NCI-H1092 treated with DMSO at 0.1 percent for 48 hours (cell line): ENCODE measurements at regions not wholly inside any gene's neighbourhood (a gene's known extent, or its start where the extent isn't known, plus 50 kb on each side); places are given as distances from the start of the nearest gene placed in this dataset.
"Not testable (repeated sequence)": the region's sequence is repeated elsewhere in the genome, so short reads cannot be mapped to it uniquely, and the experiment has no call there.

Experiments used
- DNase-seq: peaks from one replicate; lab custom pipeline; 2025; lab: John Stamatoyannopoulos, UW

DNA sequence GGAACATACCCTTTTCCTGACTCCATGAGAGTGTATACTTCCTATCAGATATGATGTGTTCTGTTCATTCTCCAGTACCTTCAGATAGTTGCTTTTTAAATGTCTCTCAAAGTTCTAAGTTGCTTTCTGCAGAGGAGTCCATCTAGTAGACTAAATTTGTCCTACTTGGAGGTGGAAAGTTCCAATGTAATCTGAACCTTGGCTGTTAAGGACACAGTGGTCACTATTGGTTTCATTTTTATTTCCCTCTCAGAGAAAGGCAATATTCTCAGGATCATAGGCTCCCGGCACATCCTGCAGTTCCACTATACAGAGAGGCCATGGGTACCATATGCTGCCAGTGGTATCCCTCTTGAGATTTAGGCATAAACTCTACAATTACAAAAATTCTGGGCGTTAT is 634.6 kb downstream of the LRRC70 start:
- no peak for DNase-seq

- no peak for DNase-seq
These were observed 633.0 kb downstream of the LRRC70 start for GRCh38 chr5:63211448-63212132.

GRCh38 chr5:63205976-63206375 is 627.4 kb downstream of the LRRC70 start:
- DNase-seq, result no peak

GRCh38 chr5:63201738-63202137 is 623.1 kb downstream of the LRRC70 start:
- DNase-seq, result no peak

DNA sequence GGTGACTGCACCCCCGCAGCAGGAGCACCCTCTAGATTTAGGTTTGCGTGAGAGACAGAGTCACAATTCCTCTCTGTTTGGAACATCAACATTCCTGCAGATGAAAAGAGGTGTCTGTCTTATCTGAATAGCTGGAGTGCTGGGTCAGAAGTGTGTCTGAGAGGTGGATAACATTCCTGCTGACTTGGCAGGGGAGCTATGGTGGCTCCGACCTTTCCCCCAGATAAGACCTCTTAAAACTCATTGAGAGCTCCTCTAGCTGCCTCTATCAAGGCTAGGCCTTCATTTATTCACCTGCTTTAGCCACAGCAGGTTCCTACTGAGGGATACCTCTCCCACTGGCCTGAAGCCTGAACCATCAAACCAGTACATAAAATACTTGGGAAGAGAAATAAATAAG is 615.5 kb downstream of the LRRC70 start:
- DNase-seq, result no peak

- DNase-seq, result not testable (repeated sequence)
These were observed 601.6 kb downstream of the LRRC70 start for GRCh38 chr5:63180190-63180589.

DNA sequence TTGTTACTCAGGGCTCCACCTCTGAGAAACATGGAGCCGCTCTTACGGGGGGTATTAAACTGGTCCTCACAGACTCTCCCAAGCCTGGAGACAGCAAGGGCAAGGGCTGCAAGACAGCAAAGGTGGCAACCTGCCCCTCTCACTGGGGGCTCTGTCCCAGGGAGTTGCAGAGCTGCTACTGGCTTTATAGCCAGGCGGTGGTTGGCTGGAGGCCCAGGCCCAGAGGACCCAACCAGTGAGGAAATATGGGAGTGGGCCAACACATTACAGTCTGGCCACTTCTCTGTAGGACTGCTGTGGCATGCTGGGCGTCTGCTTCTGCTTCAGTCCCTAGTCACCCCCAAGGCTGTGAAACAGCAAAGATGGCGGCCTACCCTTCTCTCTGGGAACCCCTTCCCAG is 597.2 kb downstream of the LRRC70 start:
- no peak for DNase-seq

DNA sequence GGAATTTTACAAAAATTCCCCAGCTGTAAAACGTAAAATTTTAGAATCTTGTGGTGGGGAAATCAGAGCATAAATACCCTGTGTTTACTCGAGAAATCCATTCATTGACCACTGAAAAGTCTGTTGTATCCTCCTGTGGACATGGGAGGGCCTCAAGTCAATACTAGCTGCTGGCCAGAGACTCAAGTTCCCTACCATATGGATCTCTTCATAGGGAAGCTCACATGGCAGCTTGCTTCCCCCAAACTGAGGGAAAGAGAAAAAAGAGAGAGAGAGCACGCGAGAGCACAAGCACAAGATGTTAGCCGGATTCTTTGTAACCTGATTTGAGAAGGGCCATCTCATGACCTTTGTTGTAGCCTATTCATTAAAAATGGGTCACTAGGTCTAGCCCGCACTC is 591.9 kb downstream of the LRRC70 start:
- DNase-seq, result no peak

- DNase-seq, result no peak
These were observed 586.4 kb downstream of the LRRC70 start for GRCh38 chr5:63164838-63165535.

- no peak for DNase-seq
These were observed 585.7 kb downstream of the LRRC70 start for GRCh38 chr5:63164339-63164738.

- no peak for DNase-seq
These were observed 576.7 kb downstream of the LRRC70 start for GRCh38 chr5:63155310-63155631.

- DNase-seq, result no peak
These were observed 576.1 kb downstream of the LRRC70 start for GRCh38 chr5:63154476-63155309.

- no peak for DNase-seq
These were observed 574.3 kb downstream of the LRRC70 start for GRCh38 chr5:63152871-63153270.

DNA sequence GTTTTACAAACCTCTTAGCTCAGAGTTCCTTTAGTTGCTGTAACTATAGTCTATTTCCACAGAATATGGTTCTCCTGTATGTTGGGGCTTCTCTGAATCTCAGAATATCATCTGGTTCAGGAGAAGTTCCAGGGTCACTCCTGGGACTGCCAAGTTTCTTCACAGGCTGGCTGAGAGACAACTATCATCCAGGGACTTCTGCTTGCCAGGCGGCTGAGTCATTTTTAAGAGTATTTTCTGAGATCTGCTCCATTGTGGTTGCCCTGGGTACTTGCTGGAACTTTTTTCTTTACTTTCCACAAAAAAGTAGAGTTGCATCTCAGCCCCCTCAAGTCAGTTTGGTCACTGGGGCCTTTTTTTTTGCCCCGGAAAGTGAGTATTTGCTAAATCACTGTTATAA is 566.5 kb downstream of the LRRC70 start:
- DNase-seq, result no peak

DNA sequence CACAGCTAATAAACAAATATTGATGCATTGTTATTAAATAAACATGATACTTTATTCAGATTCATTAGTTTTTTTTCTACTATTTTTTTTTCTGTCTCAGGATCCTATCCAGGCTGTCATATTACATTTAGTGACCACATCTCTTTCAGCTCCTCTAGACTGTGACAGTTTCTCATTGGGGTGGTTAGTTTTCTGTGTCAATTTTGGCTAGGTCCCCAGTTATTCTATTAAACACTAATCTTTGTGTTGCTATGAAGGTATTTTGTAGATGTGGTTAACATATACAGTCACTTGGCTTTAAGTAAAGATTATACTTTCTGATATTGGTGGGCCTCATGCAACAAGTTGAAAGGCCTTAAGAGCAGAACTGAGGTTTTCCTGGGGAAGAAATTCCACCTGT is 563.0 kb downstream of the LRRC70 start:
- no peak for DNase-seq

GRCh38 chr5:63135291-63135690 is 556.7 kb downstream of the LRRC70 start:
- DNase-seq, result no peak

DNA sequence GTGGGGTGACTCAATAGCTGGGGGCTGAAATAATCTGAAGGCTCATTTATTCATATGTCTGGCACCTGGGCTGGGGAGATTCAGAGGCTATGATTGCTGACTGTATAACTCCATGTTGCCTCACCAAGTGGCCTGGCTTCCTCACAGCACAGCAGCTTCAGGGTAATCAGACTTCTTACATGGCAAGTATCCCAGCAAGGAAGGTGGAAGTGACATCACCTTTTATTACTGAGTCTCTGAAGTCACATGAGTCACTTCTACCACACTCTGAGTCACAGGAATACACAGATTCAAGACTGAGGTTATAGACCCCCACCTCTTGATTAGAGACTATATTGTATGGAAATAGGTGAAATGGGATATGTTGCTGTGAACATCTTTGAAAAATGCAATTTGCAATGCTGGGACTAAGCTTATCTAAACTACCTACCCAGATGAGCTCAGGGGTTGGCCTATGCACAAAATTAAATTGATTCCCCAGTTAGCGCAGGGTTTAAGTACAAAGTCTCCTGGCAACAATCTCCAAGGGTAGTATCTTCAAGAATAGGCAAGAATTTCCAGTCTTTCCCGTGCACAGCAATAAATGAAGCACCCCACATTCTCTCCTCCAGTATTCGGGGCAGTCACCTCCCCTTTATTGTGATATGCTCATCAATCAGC is 553.1 kb downstream of the LRRC70 start:
- no peak for DNase-seq

GRCh38 chr5:63128761-63129160 is 550.1 kb downstream of the LRRC70 start:
- DNase-seq, result no peak

GRCh38 chr5:63128018-63128417 is 549.4 kb downstream of the LRRC70 start:
- no peak for DNase-seq

GRCh38 chr5:63127054-63127453 is 548.4 kb downstream of the LRRC70 start:
- DNase-seq, result no peak

GRCh38 chr5:63125862-63126261 is 547.2 kb downstream of the LRRC70 start:
- no peak for DNase-seq

DNA sequence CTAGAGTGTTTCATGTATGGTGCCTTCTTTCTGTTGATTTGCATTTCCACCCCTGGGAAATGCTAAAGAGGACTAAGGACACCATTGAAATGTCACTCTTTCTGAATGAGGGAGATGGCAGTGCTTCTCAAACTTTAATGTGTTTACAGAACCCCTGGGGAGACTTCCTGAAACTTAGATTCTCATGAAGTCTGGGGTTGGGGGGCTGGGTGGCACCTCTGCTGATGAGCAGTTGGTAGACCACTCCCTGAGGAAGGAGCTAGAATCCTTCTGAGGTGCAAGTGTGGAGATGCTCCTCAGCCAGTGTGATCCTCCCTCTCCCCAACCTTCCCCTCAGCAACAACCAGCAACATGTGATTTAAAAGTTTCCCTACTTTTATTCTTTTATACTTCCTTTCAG is 546.8 kb downstream of the LRRC70 start:
- no peak for DNase-seq

GRCh38 chr5:63124266-63124665 is 545.6 kb downstream of the LRRC70 start:
- no peak for DNase-seq
